LoVo (cell line): ENCODE measurements at regions not wholly inside any gene's neighbourhood (a gene's known extent, or its start where the extent isn't known, plus 50 kb on each side); places are given as distances from the start of the nearest gene placed in this dataset.
"Not testable (repeated sequence)": the region's sequence is repeated elsewhere in the genome, so short reads cannot be mapped to it uniquely, and the experiment has no call there.

ENCODE experiments used
- DNase-seq: peaks from one replicate; pipeline ENCODE4 v3.0.0-alpha.2; 2016; ENCODE audit warnings: low spot score

- no peak for DNase-seq
Measured at GRCh38 chr12:33678221-33678964, 238.8 kb upstream of the SYT10 start.

GRCh38 chr12:33690562-33690961, 250.9 kb upstream of the SYT10 start:
- no peak for DNase-seq

GRCh38 chr12:33703221-33703620, 263.6 kb upstream of the SYT10 start:
- DNase-seq: no peak

- no peak for DNase-seq
Measured at GRCh38 chr12:33706927-33707326, 267.3 kb upstream of the SYT10 start.

- DNase-seq: no peak
Measured at GRCh38 chr12:33708935-33709334, 269.3 kb upstream of the SYT10 start.

- no peak for DNase-seq
Measured at GRCh38 chr12:33710548-33710947, 270.9 kb upstream of the SYT10 start.

- no peak for DNase-seq
Measured at GRCh38 chr12:33718631-33719030, 279.0 kb upstream of the SYT10 start.

- no peak for DNase-seq
Measured at GRCh38 chr12:33721561-33721960, 281.9 kb upstream of the SYT10 start.

GRCh38 chr12:33724867-33725266, 285.2 kb upstream of the SYT10 start:
- no peak for DNase-seq

- DNase-seq: no peak
Measured at GRCh38 chr12:33734871-33735270, 287.4 kb upstream of the ALG10 start.

GRCh38 chr12:33752854-33753253, 269.4 kb upstream of the ALG10 start:
- no peak for DNase-seq

GRCh38 chr12:33757701-33758100, 264.6 kb upstream of the ALG10 start:
- no peak for DNase-seq

- DNase-seq: no peak
Measured at GRCh38 chr12:33759279-33759678, 263.0 kb upstream of the ALG10 start.

GRCh38 chr12:33763331-33763730, 259.0 kb upstream of the ALG10 start:
- DNase-seq: no peak

- DNase-seq: no peak
Measured at GRCh38 chr12:33770652-33771051, 251.6 kb upstream of the ALG10 start.

GRCh38 chr12:33771889-33772288, 250.4 kb upstream of the ALG10 start:
- no peak for DNase-seq

GRCh38 chr12:33773091-33773490, 249.2 kb upstream of the ALG10 start:
- not testable (repeated sequence) for DNase-seq

- DNase-seq: no peak
Measured at GRCh38 chr12:33786532-33786931, 235.8 kb upstream of the ALG10 start.

GRCh38 chr12:33794954-33795353, 227.3 kb upstream of the ALG10 start:
- DNase-seq: no peak

GRCh38 chr12:33795536-33795935, 226.8 kb upstream of the ALG10 start:
- DNase-seq: no peak

GRCh38 chr12:33813536-33813935, 208.8 kb upstream of the ALG10 start:
- DNase-seq: no peak

GRCh38 chr12:33817713-33818112, 204.6 kb upstream of the ALG10 start:
- no peak for DNase-seq

- DNase-seq: no peak
Measured at GRCh38 chr12:33818313-33818712, 204.0 kb upstream of the ALG10 start.

GRCh38 chr12:33825442-33825841, 196.9 kb upstream of the ALG10 start:
- no peak for DNase-seq
